Neural cell (in vitro differentiated cells): ENCODE measurements at regions not wholly inside any gene's neighbourhood (a gene's known extent, or its start where the extent isn't known, plus 50 kb on each side); places are given as distances from the start of the nearest gene placed in this dataset.

ENCODE experiments used
- EP300 ChIP-seq: fragments of 450-650 bp; conservative IDR thresholded peaks from 2 replicates; pipeline ENCODE4 v1.6.1; 2014; ENCODE audit warnings: antibody characterized with exemption, mild to moderate bottlenecking, moderate library complexity; ENCODE audit not compliant: poor library complexity, severe bottlenecking
- EZH2 ChIP-seq: fragments of 200-600, 300-800 bp; shearing (Covaris generic), sonication (generic); IDR thresholded peaks from 2 replicates; pipeline ENCODE4 v1.6.1; 2014; ENCODE audit warnings: antibody characterized with exemption, low read length, borderline replicate concordance, mild to moderate bottlenecking; ENCODE audit not compliant: insufficient read depth, poor library complexity, severe bottlenecking
- POLR2AphosphoS5 ChIP-seq: IDR thresholded peaks from 2 replicates; pipeline ENCODE4 v1.6.1; 2012
- RAD21 ChIP-seq: fragments of 450-650 bp; conservative IDR thresholded peaks from 2 replicates; pipeline ENCODE4 v1.6.1; 2014; ENCODE audit warnings: antibody characterized with exemption, mild to moderate bottlenecking, moderate library complexity
- SMC3 ChIP-seq: fragments of 450-650 bp; conservative IDR thresholded peaks from 2 replicates; pipeline ENCODE4 v1.6.1; 2014; ENCODE audit warnings: antibody characterized with exemption, mild to moderate bottlenecking, moderate library complexity; ENCODE audit not compliant: poor library complexity
- TAF1 ChIP-seq: IDR thresholded peaks from 2 replicates; pipeline ENCODE4 v1.6.1; 2012; ENCODE audit warnings: low read depth
- TF ChIP-seq, protein P1 (sequence below): fragments of 450-650 bp; IDR thresholded peaks from 2 replicates; pipeline ENCODE4 v1.5.1; 2014; ENCODE audit warnings: antibody characterized with exemption, mild to moderate bottlenecking, moderate library complexity; ENCODE audit not compliant: poor library complexity, severe bottlenecking
- TF ChIP-seq, protein P2 (sequence below): IDR thresholded peaks from 2 replicates; pipeline ENCODE4 v1.6.1; 2012; ENCODE audit warnings: borderline replicate concordance

DNA sequence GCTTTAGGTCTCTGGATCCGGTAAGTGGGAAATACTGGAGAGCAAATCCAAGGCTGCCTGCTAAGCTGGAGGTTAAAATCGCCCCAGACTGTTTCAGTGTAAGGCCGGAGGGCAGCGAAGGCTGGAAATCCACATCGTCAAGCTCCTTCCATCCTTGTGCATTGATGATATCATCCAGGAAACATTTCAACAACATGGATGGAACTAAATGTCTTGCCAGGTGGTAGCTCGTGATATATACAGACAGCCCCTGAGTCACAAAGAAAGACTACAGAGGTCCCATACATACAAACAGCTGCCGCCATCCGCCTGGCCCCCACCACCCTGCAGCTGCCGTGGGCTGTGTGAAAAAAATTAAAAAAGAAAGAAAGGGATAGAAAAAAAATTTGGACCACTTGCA, 148.9 kb upstream of the RBPJ start:
- no peak for TF ChIP-seq POLR2AphosphoS5
- TF ChIP-seq, protein P1, sequence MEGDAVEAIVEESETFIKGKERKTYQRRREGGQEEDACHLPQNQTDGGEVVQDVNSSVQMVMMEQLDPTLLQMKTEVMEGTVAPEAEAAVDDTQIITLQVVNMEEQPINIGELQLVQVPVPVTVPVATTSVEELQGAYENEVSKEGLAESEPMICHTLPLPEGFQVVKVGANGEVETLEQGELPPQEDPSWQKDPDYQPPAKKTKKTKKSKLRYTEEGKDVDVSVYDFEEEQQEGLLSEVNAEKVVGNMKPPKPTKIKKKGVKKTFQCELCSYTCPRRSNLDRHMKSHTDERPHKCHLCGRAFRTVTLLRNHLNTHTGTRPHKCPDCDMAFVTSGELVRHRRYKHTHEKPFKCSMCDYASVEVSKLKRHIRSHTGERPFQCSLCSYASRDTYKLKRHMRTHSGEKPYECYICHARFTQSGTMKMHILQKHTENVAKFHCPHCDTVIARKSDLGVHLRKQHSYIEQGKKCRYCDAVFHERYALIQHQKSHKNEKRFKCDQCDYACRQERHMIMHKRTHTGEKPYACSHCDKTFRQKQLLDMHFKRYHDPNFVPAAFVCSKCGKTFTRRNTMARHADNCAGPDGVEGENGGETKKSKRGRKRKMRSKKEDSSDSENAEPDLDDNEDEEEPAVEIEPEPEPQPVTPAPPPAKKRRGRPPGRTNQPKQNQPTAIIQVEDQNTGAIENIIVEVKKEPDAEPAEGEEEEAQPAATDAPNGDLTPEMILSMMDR, result no peak
- TF ChIP-seq EZH2, result no peak
- no peak for TF ChIP-seq TAF1
- TF ChIP-seq EP300, result no peak
- TF ChIP-seq RAD21, result no peak
- TF ChIP-seq, protein P2, sequence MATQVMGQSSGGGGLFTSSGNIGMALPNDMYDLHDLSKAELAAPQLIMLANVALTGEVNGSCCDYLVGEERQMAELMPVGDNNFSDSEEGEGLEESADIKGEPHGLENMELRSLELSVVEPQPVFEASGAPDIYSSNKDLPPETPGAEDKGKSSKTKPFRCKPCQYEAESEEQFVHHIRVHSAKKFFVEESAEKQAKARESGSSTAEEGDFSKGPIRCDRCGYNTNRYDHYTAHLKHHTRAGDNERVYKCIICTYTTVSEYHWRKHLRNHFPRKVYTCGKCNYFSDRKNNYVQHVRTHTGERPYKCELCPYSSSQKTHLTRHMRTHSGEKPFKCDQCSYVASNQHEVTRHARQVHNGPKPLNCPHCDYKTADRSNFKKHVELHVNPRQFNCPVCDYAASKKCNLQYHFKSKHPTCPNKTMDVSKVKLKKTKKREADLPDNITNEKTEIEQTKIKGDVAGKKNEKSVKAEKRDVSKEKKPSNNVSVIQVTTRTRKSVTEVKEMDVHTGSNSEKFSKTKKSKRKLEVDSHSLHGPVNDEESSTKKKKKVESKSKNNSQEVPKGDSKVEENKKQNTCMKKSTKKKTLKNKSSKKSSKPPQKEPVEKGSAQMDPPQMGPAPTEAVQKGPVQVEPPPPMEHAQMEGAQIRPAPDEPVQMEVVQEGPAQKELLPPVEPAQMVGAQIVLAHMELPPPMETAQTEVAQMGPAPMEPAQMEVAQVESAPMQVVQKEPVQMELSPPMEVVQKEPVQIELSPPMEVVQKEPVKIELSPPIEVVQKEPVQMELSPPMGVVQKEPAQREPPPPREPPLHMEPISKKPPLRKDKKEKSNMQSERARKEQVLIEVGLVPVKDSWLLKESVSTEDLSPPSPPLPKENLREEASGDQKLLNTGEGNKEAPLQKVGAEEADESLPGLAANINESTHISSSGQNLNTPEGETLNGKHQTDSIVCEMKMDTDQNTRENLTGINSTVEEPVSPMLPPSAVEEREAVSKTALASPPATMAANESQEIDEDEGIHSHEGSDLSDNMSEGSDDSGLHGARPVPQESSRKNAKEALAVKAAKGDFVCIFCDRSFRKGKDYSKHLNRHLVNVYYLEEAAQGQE, result no peak
- no peak for TF ChIP-seq SMC3
